GM18502 (cell line): ENCODE measurements at regions not wholly inside any gene's neighbourhood (a gene's known extent, or its start where the extent isn't known, plus 50 kb on each side); places are given as distances from the start of the nearest gene placed in this dataset.

Experiments used
- ATAC-seq: cut with Tn5 transposase; IDR thresholded peaks from one replicate; pipeline ENCODE4 v1.9.1; 2021; ENCODE audit warnings: mild to moderate bottlenecking; ENCODE audit not compliant: unreplicated experiment, poor library complexity

GRCh38 chr7:116310141-116310540 is 99.8 kb downstream of the TES start:
- ATAC-seq = no peak

- ATAC-seq = no peak
Observed at GRCh38 chr7:116311259-116311658, 100.9 kb downstream of the TES start.

- no peak for ATAC-seq
Observed at GRCh38 chr7:116311816-116312471, 101.6 kb downstream of the TES start.

GRCh38 chr7:116315293-116315692 is 105.0 kb downstream of the TES start:
- no peak for ATAC-seq

- ATAC-seq = peak; percentile 29
Observed at GRCh38 chr7:116315803-116316202, 105.5 kb downstream of the TES start.

GRCh38 chr7:116316838-116317628 is 106.7 kb downstream of the TES start:
- ATAC-seq = peak; percentile 93

GRCh38 chr7:116317907-116318306 is 107.6 kb downstream of the TES start:
- ATAC-seq = no peak

- no peak for ATAC-seq
Observed at GRCh38 chr7:116322541-116322940, 112.2 kb downstream of the TES start.

GRCh38 chr7:116324582-116324981 is 114.2 kb downstream of the TES start:
- no peak for ATAC-seq

- no peak for ATAC-seq
Observed at GRCh38 chr7:116325517-116325916, 115.2 kb downstream of the TES start.

GRCh38 chr7:116327135-116327534 is 116.8 kb downstream of the TES start:
- ATAC-seq = no peak

GRCh38 chr7:116327752-116328151 is 117.4 kb downstream of the TES start:
- no peak for ATAC-seq

- no peak for ATAC-seq
Observed at GRCh38 chr7:116328161-116328560, 117.8 kb downstream of the TES start.

- no peak for ATAC-seq
Observed at GRCh38 chr7:116329686-116330503, 119.6 kb downstream of the TES start.

GRCh38 chr7:116331020-116331419 is 120.7 kb downstream of the TES start:
- ATAC-seq = no peak

GRCh38 chr7:116332766-116333165 is 122.4 kb downstream of the TES start:
- ATAC-seq = no peak

GRCh38 chr7:116334555-116334954 is 124.2 kb downstream of the TES start:
- no peak for ATAC-seq

- no peak for ATAC-seq
Observed at GRCh38 chr7:116337018-116337417, 126.7 kb downstream of the TES start.

GRCh38 chr7:116337800-116338199 is 127.5 kb downstream of the TES start:
- ATAC-seq = no peak

GRCh38 chr7:116339564-116339963 is 129.2 kb downstream of the TES start:
- no peak for ATAC-seq

- no peak for ATAC-seq
Observed at GRCh38 chr7:116340201-116340847, 130.0 kb downstream of the TES start.
